HepG2 (cell line): ENCODE measurements at regions not wholly inside any gene's neighbourhood (a gene's known extent, or its start where the extent isn't known, plus 50 kb on each side); places are given as distances from the start of the nearest gene placed in this dataset.

Source experiments
- ATAC-seq: fragments of 200-7000 bp; cut with Tn5 transposase; 3 replicates; pipeline ENCODE4 v1.9.1; 2020; ENCODE audit warnings: mild to moderate bottlenecking, moderate library complexity
- BruUV-seq: library from RNA; stranded (reverse); fragments of 400-500 nt; replicated peaks from 2 replicates; lab custom pipeline; 2021; lab: Mats Ljungman, UMichigan
- CTCF ChIA-PET: fragments of 300-600 bp; formaldehyde crosslinking; extraction: SDS; loops from one replicate; lab custom pipeline; 2021; ENCODE audit warnings: low total read pairs, inconsistent platforms, low intra/inter-chr PET ratio; lab: Yijun Ruan, JAX
- POLR2A ChIA-PET: fragments of 350-600 bp; sonication (Branson Sonifier 250); formaldehyde crosslinking; loops from one replicate; lab custom pipeline; 2020; ENCODE audit warnings: antibody characterized with exemption, inconsistent platforms; lab: Yijun Ruan, JAX
- DNase-seq: peaks from one replicate; pipeline ENCODE4 v3.0.0-alpha.2; 2015; ENCODE audit warnings: low spot score
- FAIRE-seq: peaks from 3 replicates; lab custom pipeline; 2011; peaks lifted over from hg19 to GRCh38; lab: Jason Lieb, UNC
- H2AFZ ChIP-seq: one replicate; pipeline ENCODE4 v1.6.1; 2011; ENCODE audit warnings: low read length, inconsistent platforms
- H3K27ac ChIP-seq: fragments of 300-600 bp; 3 replicates; pipeline ENCODE4 v1.8.0; 2011; ENCODE audit warnings: mixed run types, mild to moderate bottlenecking, mixed read lengths, low read length, inconsistent platforms; ENCODE audit not compliant: insufficient read depth; ENCODE audit errors: extremely low read length
- H3K27me3 ChIP-seq, 2 experiments: fragments of 200-600 bp in 1 of 2; 2 replicates in 1 of 2; 3 replicates in 1 of 2; pipeline versions ENCODE4 v1.6.0 to v1.8.0; 2011; ENCODE audit warnings: low read length in 2 of 2, mild to moderate bottlenecking in 2 of 2, moderate library complexity in 2 of 2, inconsistent platforms in 1 of 2; ENCODE audit not compliant: insufficient read depth in 2 of 2, control insufficient read depth in 1 of 2
- H3K36me3 ChIP-seq, 2 experiments: fragments of 200-600 bp in 1 of 2; replicated peaks in 1 of 2; 2 replicates in 1 of 2; 3 replicates in 1 of 2; pipeline versions ENCODE4 v1.5.1 to v1.8.0; 2011; ENCODE audit warnings: low read length in 2 of 2, inconsistent platforms in 1 of 2; ENCODE audit not compliant: insufficient read depth in 2 of 2, control insufficient read depth in 1 of 2
- H3K4me1 ChIP-seq: 2 replicates; pipeline ENCODE4 v1.5.1; 2012; ENCODE audit warnings: low read length, inconsistent platforms; ENCODE audit not compliant: insufficient read depth
- H3K4me2 ChIP-seq: 2 replicates; pipeline ENCODE4 v1.6.0; 2011; ENCODE audit warnings: low read depth, low read length, inconsistent platforms
- H3K4me3 ChIP-seq, 3 experiments: fragments of 200-600 bp in 1 of 3; sonication (generic), shearing (Covaris generic) in 1 of 3; replicated peaks in 1 of 3; 2 replicates each; pipeline ENCODE4 v1.5.1; 2011 to 2016; ENCODE audit warnings: low read length in 3 of 3, inconsistent platforms in 2 of 3, low read depth in 2 of 3, mild to moderate bottlenecking in 2 of 3, control low read depth in 1 of 3, mixed read lengths in 1 of 3; ENCODE audit not compliant: insufficient read depth in 1 of 3
- H3K79me2 ChIP-seq: one replicate; pipeline ENCODE4 v1.6.1; 2011; ENCODE audit warnings: low read length, inconsistent platforms; ENCODE audit not compliant: insufficient read depth
- H3K9ac ChIP-seq: 2 replicates; pipeline ENCODE4 v1.6.0; 2011; ENCODE audit warnings: mild to moderate bottlenecking, low read depth, low read length, inconsistent platforms; ENCODE audit not compliant: insufficient read depth
- H3K9me3 ChIP-seq: 2 replicates; pipeline ENCODE4 v1.5.1; 2012; ENCODE audit warnings: mild to moderate bottlenecking, low read length
- H4K20me1 ChIP-seq: 2 replicates; pipeline ENCODE4 v1.6.0; 2011; ENCODE audit warnings: inconsistent platforms, mild to moderate bottlenecking, low read length, moderate library complexity; ENCODE audit not compliant: insufficient read depth
- ARNT2 ChIP-seq: sonication (generic); formaldehyde crosslinking; IDR thresholded peaks from 2 replicates; pipeline ENCODE4 v1.8.0; 2022; ENCODE audit warnings: mild to moderate bottlenecking, low read depth, missing genetic modification reagents, moderate library complexity
- CBFB ChIP-seq: sonication (generic); formaldehyde crosslinking; IDR thresholded peaks from 2 replicates; pipeline ENCODE4 v1.4.0; 2020; ENCODE audit warnings: missing genetic modification reagents
- CHCHD3 ChIP-seq: sonication (generic); formaldehyde crosslinking; IDR thresholded peaks from 2 replicates; pipeline ENCODE4 v1.8.0; 2022; ENCODE audit warnings: mild to moderate bottlenecking, missing genetic modification reagents, moderate library complexity
- DPF2 ChIP-seq: sonication (generic); formaldehyde crosslinking; IDR thresholded peaks from 2 replicates; pipeline ENCODE4 v1.4.0; 2020; ENCODE audit warnings: mild to moderate bottlenecking, low read depth, missing genetic modification reagents, borderline replicate concordance
- ERF ChIP-seq: IDR thresholded peaks from 2 replicates; pipeline ENCODE4 v1.6.1; 2018; ENCODE audit warnings: missing biosample characterization, missing genetic modification reagents
- GPBP1L1 ChIP-seq: sonication (generic); formaldehyde crosslinking; IDR thresholded peaks from 2 replicates; pipeline ENCODE4 v1.5.0; 2020; ENCODE audit warnings: mild to moderate bottlenecking, missing genetic modification reagents
- HNF4A ChIP-seq: sonication (generic); formaldehyde crosslinking; IDR thresholded peaks from 2 replicates; pipeline ENCODE4 v1.4.0; 2020; ENCODE audit warnings: missing genetic modification reagents
- PHF5A ChIP-seq: IDR thresholded peaks from one replicate; pipeline ENCODE4 v1.6.1; 2018; ENCODE audit warnings: low read depth, missing genetic modification reagents; ENCODE audit not compliant: unreplicated experiment
- PRDM4 ChIP-seq: sonication (generic); formaldehyde crosslinking; IDR thresholded peaks from 2 replicates; pipeline ENCODE4 v1.9.0; 2021; ENCODE audit warnings: missing genetic modification reagents, borderline replicate concordance
- ZFAT ChIP-seq: sonication (generic); formaldehyde crosslinking; conservative IDR thresholded peaks from 2 replicates; pipeline ENCODE4 v1.8.1; 2023; ENCODE audit warnings: missing genetic modification reagents, inconsistent platforms
- ZMYM2 ChIP-seq: sonication (generic); formaldehyde crosslinking; IDR thresholded peaks from 2 replicates; pipeline ENCODE4 v1.8.0; 2022; ENCODE audit warnings: mild to moderate bottlenecking, missing genetic modification reagents
- ZMYM4 ChIP-seq: sonication (generic); formaldehyde crosslinking; IDR thresholded peaks from 2 replicates; pipeline ENCODE4 v1.8.1; 2023; ENCODE audit warnings: mild to moderate bottlenecking, missing genetic modification reagents
- ZNF17 ChIP-seq: sonication (generic); formaldehyde crosslinking; IDR thresholded peaks from 2 replicates; pipeline ENCODE4 v1.5.0; 2020; ENCODE audit warnings: mild to moderate bottlenecking, missing genetic modification reagents
- ZNF430 ChIP-seq: sonication (generic); formaldehyde crosslinking; IDR thresholded peaks from 2 replicates; pipeline ENCODE4 v1.9.0; 2021; ENCODE audit warnings: mild to moderate bottlenecking, missing genetic modification reagents
- ZNF556 ChIP-seq: sonication (generic); formaldehyde crosslinking; IDR thresholded peaks from 2 replicates; pipeline ENCODE4 v1.4.0; 2020; ENCODE audit warnings: mild to moderate bottlenecking, missing genetic modification reagents, borderline replicate concordance
- ZNF574 ChIP-seq: sonication (generic); formaldehyde crosslinking; IDR thresholded peaks from 2 replicates; pipeline ENCODE4 v1.4.0; 2020; ENCODE audit warnings: missing genetic modification reagents
- ZNF629 ChIP-seq: sonication (generic); formaldehyde crosslinking; conservative IDR thresholded peaks from 2 replicates; pipeline ENCODE4 v1.5.0; 2020; ENCODE audit warnings: missing genetic modification reagents
- WGBS: methylation state at CpG from one replicate; pipeline ENCODE4 v1.1.6; 2017; ENCODE audit warnings: low lambda C conversion rate; 5-methylcytosine and 5-hydroxymethylcytosine counted together
- in situ Hi-C: cut with HindIII; loops from 2 replicates; pipeline ENCODE4 v1.10.0; 2017; ENCODE audit warnings: low pct_unique_long_range_greater_than_20kb; ENCODE audit not compliant: extremely low pct_ligation_motif_present
- intact Hi-C: fragments of 100-400 bp; cut with micrococcal nuclease; formaldehyde crosslinking; loops from one replicate; pipeline ENCODE4 v1.10.0; 2022; ENCODE audit not compliant: unreplicated experiment
- TF ChIP-seq, protein P1 (sequence below): sonication (generic); formaldehyde crosslinking; IDR thresholded peaks from 2 replicates; pipeline ENCODE4 v1.4.0; 2020; ENCODE audit warnings: missing genetic modification reagents, borderline replicate concordance

DNA sequence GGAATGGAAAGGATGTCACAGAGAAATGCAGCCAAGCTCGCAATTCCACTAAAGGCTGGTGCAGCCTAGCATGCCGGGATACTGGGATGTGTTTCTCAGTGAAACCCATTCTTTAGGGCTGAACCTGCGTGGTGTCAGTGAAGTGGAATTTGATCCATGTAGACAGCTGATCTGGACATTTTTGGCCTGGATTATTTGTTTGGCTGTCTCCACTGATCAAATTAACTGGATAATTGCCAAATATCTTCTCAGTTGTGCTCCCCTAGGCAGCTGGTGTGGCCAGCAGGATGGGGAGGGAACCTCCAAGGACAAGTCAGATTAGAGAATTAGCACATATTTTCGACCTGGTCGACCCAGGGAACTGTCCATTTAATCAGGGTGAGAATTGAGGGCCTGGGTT, 318.4 kb downstream of the RPS6KC1 start:
- Histone ChIP-seq H3K27ac (no peak overlapping the region), H4K20me1 (no peaks in the 10 kb centered on the region), H3K9me3 (no peaks in the 10 kb centered on the region), H3K4me2 (no peak overlapping the region), H3K27me3 (no peaks in the 10 kb centered on the region), H3K79me2 (no peaks in the 10 kb centered on the region), H3K36me3 (no peaks in the 10 kb centered on the region), H3K4me1 (peaks cover 67% of the 10 kb centered on the region), H2AFZ (no peak overlapping the region), H3K9ac (no peak overlapping the region), H3K4me3 (no peak overlapping the region)
- ATAC-seq, result no peak
- ChIA-PET POLR2A (interaction anchor here (0.9 kb wide), 1 partner anchor 13 kb away, joined by 3 read pairs; no protein-coding TSS in a partner anchor), CTCF (no interaction called here)
- BruUV-seq, result no TSS peak
- intact Hi-C loops (no loop called here), in situ Hi-C loops (no loop called here)
- 77% methylated on average over 5 of the region's 5 CpGs for WGBS
- no peak for DNase-seq
- FAIRE-seq, result no peak
- TF ChIP-seq CBFB (CRISPR knock-in tag), result no peak
- TF ChIP-seq ARNT2 (CRISPR knock-in tag), result no peak
- no peak for TF ChIP-seq ZMYM2 (CRISPR knock-in tag)
- TF ChIP-seq ZFAT (CRISPR knock-in tag), result no peak
- no peak for TF ChIP-seq ZNF556 (CRISPR knock-in tag)
- no peak for TF ChIP-seq ZNF17 (CRISPR knock-in tag)
- no peak for TF ChIP-seq PRDM4 (CRISPR knock-in tag)
- TF ChIP-seq PHF5A (CRISPR knock-in tag), result no peak
- TF ChIP-seq GPBP1L1 (CRISPR knock-in tag), result no peak
- TF ChIP-seq ZNF574, result no peak
- no peak for TF ChIP-seq CHCHD3 (CRISPR knock-in tag)
- TF ChIP-seq, protein P1, sequence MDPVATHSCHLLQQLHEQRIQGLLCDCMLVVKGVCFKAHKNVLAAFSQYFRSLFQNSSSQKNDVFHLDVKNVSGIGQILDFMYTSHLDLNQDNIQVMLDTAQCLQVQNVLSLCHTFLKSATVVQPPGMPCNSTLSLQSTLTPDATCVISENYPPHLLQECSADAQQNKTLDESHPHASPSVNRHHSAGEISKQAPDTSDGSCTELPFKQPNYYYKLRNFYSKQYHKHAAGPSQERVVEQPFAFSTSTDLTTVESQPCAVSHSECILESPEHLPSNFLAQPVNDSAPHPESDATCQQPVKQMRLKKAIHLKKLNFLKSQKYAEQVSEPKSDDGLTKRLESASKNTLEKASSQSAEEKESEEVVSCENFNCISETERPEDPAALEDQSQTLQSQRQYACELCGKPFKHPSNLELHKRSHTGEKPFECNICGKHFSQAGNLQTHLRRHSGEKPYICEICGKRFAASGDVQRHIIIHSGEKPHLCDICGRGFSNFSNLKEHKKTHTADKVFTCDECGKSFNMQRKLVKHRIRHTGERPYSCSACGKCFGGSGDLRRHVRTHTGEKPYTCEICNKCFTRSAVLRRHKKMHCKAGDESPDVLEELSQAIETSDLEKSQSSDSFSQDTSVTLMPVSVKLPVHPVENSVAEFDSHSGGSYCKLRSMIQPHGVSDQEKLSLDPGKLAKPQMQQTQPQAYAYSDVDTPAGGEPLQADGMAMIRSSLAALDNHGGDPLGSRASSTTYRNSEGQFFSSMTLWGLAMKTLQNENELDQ (CRISPR knock-in tag), result no peak
- TF ChIP-seq ZMYM4 (CRISPR knock-in tag), result peak; percentile 21; the same call in 1 of the 2 replicates
- peak; percentile 14; the same call in 1 of the 2 replicates for TF ChIP-seq HNF4A (CRISPR knock-in tag)
- no peak for TF ChIP-seq ERF (CRISPR knock-in tag)
- TF ChIP-seq ZNF629, result peak; percentile 30; the same call in 1 of the 2 replicates
- no peak for TF ChIP-seq ZNF430
- no peak for TF ChIP-seq DPF2 (CRISPR knock-in tag)
